Hematopoietic multipotent progenitor cell treated with erythropoietin and hydrocortisone succinate and interleukin-3 and kit ligand, for 17 days (in vitro differentiated cells): ENCODE measurements at regions not wholly inside any gene's neighbourhood (a gene's known extent, or its start where the extent isn't known, plus 50 kb on each side); places are given as distances from the start of the nearest gene placed in this dataset.
"Not testable (repeated sequence)": the region's sequence is repeated elsewhere in the genome, so short reads cannot be mapped to it uniquely, and the experiment has no call there.

Experiments used
- DNase-seq: peaks from one replicate; pipeline ENCODE4 v3.0.0-alpha.2; 2015; ENCODE audit warnings: low spot score

GRCh38 chr9:90062982-90063381, 458.2 kb downstream of the GADD45G start:
- DNase-seq: no peak

DNA sequence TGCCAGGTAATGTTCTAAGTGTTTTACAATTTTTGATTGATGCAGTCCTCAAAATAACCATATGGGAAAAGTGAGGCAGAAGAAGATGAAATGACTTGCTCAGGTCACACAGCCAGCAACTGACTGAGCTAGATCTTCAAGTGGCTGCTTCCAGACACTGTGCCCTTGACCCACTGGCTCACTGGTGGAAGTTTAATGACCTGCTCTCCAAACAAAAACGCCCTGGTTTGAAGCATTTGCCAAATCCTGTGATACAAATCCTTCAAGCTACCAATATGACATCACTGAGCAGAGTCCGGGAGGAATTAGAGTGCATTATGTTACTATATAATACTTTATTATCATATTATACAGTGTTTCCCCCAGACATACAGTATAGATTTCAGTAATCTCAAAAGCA, 459.4 kb downstream of the GADD45G start:
- DNase-seq: no peak

DNA sequence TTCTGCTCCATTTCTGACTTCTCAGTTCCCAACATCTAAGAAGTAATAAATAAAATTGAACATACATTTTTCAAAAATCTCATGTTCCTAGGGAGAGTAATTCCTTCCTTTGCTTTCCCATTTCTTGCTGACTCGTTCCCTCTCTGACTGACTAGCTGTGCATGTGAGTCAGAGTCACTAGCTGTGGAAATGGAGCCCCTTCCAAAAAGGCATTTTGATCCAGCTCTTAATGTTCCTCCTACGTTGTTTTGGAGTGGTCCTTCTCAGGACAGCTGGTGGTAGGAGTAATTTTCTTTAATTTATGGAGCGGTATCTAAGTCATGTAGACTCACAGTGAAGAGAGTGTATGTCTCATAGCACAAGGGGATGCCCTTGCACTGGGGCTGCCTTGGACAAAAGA, 460.2 kb downstream of the GADD45G start:
- no peak for DNase-seq

DNA sequence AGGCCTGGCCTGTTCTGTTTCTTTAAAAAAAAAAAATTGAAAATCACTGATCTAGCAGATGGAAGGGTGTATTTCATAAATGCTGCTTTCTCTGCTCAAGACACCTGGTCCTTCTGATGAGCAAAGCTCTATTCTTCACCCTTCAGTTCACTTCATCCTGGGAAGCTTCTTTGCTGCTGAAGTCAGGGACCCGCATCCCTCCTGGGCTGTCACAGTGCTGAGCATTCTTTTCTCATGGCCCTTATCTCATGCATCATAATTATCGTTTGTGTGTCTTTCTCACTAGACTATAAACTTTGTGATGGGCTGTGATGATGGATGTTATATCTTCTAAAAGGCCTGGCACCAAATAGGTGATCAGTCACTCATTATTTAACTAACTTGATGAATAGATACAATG, 461.0 kb downstream of the GADD45G start:
- DNase-seq: no peak

GRCh38 chr9:90069085-90069484, 464.3 kb downstream of the GADD45G start:
- DNase-seq: no peak

DNA sequence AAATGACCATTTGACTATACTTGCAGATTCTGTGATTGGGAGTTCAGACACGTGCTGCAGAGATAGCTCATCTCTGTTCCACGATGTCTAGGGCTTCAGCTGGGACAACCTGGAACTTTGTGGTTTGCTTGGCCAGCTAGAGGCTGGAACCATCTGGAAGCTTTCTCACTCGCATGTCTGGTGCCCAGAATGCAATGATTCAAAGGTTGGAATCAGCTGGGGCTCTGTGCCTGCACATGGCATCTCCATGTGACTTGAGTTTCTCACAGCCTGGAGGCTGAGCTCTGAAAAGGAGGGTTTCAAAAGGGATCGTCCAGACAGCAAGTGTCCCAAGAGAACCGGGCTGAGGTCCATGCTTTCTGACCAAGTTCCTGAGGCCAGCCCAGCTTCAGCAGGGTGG, 465.2 kb downstream of the GADD45G start:
- DNase-seq: no peak

DNA sequence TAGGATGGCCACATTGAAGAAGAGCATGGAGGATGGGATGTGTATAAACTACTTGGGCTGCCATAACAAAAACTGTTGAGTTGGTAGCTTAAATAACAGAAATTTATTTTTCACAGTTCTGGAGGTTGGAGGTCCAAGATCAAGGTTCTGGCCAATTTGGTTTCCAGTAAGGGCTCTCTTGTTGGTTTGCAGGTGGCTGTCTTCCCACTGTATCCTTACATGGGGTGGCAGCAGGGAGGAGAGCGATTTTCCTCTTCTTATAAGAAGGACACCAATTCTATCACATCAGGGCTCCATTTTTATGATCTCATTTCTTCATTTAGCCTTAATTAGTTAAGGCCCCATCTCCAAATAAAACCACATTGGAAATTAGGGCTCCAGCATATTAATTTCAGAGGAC, 465.7 kb downstream of the GADD45G start:
- no peak for DNase-seq

- no peak for DNase-seq
Observed at GRCh38 chr9:90070931-90071660, 466.3 kb downstream of the GADD45G start.

- DNase-seq: no peak
Observed at GRCh38 chr9:90073186-90073945, 468.6 kb downstream of the GADD45G start.

DNA sequence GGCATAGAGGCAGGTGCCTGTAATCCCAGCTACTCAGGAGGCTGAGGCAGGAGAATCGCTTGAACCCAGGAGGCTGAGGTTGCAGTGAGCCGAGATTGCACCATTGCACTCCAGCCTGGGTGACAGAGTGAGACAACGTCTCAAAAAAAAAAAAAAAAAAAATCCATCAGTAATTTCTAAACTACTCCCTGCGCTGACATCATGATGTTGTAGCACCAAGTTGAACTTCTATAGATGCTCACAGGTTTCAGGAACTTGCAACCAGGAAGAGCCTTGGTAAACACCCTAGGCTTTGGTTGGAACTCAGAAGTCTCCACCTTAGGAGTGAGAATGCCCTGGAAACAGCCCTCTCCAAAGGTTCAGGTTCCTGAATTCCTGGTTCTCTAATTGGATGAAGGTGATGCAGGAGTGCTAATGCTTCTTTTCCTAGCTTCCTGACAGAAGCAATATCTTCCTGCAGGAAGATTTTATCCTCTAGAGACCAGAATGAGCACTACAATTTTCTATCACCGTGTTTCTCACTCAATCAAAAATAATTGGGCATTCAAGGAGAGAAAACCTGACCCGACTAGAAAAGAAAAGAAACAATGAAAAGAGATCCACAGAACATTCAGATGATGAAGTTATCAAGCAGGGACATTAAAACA, 469.6 kb downstream of the GADD45G start:
- no peak for DNase-seq

DNA sequence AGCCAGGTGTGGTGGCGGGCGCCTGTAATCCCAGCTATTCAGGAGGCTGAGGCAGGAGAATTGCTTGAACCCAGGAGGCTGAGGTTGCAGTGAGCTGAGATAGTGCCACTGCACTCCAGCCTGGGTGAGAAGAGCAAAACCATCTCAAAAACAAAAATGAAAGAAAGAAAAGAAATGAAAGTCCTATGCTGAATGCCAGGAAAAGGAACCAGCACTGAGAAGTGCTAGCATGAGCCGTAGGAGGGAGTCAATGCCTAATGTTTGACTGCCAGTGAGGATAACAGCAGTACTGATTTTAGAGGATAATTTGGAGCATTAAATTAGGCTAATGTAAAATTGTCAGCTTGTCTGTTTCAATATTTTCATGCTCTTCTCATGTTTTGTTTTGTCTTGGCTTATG, 472.8 kb downstream of the GADD45G start:
- not testable (repeated sequence) for DNase-seq

DNA sequence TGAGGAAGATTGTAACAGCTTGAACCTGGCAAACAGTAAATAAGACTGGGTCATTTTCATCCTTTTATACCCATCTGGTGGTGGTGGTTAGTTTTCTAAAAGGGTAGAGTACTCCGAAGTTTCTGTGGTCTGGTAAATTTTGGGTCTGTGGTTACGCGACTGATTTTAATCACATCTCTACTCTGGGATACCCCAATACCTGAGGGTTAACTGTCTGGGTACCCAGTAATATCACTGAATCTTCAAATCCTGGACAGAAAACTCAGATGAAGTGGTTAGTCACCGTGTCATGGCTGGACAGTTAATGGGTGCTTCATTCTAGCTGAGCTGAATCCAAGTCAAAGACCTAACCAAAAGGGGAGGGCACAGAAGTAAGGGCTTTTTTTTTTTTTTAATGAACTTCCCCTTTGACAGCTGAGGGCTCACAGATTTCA, 474.2 kb downstream of the GADD45G start:
- no peak for DNase-seq

- DNase-seq: no peak
Observed at GRCh38 chr9:90085633-90086032, 480.8 kb downstream of the GADD45G start.

- DNase-seq: no peak
Observed at GRCh38 chr9:90086101-90086511, 481.3 kb downstream of the GADD45G start.

- DNase-seq: no peak
Observed at GRCh38 chr9:90088434-90088833, 483.6 kb downstream of the GADD45G start.

DNA sequence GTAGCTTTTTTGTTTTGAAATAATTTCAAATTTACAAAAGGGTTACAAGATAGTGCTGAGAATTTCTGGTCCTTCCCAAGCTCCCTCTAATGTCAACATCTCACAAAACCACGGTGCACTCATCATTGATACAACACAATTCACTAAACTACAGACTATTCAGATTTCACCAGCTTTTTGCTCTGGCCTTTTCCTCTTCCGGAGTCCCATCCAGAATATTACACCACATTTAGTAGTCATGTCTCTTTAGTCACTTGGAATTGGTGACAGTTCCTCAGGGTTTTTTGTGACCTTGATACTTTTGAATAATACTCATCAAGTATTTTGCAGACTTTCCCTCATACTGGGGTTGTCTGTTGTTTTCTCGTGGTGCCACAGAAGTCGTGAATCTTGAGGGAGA, 484.0 kb downstream of the GADD45G start:
- DNase-seq: no peak

DNA sequence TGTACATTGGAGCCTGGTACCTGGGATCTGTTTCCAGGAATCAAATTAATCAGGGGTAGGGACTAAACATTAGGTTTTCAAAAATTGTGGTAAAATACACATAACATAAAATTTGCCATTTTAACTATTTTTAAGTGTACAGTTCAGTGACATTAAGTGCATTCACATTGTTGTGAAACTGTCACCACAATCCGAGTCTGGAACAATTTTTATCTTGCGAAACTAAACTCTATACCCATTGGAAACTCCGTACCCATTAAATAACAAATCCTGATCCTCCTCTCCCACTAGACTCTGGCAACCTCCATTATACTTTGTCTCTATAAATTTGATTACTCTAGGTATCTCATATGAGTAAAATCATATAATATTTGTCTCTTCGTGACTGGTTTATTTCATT, 486.2 kb downstream of the GADD45G start:
- DNase-seq: no peak

DNA sequence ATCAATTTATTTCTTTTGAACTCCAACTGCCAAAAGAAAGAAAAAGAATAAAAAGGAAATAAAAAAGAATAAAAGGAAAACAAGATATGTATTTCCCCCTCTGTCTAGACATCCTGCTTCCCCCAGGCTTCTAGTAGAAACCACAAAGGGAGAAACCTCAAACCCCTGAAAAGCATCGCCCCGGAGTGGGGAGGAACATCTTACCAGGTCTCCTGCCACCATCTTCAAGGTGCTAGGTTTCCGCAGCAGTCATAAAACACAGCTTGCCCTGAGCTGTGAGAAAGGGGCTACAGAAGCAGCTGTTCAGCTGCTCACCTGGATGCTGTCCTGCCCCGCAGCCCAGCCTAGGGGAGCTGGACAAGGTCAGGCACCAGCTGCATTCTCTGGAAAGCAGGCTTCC, 487.7 kb downstream of the GADD45G start:
- no peak for DNase-seq

DNA sequence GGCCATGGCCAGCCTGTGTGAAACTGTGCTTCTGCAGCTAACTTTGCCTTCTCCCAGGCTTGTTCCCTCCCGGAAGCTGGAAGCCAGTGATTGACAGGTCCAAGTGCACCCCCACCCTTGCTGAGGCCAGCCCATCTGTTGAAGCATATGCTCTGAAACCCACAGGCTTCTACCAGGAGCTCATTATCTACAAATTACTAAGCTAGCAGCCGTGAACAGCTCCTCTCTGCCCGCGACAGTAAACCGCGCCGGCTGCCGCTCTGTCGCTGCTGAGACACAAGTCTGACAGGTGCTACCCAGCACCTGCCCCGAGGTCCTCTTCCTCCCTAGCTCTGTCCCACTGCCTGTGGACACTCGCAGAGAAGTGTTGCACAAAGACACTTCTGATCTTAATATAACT, 490.9 kb downstream of the GADD45G start:
- DNase-seq: no peak

DNA sequence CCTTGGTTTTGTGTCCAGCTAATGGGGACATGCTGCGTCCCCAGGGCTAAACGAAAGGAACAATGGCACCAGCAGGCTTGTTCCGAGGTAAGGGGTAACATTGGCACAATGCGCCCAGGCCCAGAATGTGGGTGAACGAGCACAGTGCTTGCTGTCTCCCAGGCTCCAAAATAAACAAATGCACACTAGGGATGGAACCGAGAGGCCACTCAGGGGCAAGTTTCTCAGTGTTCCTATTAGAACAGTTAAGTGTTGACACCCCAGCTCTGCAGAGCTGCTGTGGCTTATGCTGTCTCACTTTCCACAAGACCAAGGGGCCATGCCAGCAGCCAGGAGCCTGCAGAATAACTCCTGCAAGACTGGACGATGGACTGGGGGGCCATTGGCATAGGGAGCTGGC, 492.4 kb downstream of the GADD45G start:
- DNase-seq: no peak

- DNase-seq: no peak
Observed at GRCh38 chr9:90098408-90098807, 493.6 kb downstream of the GADD45G start.

GRCh38 chr9:90099262-90099963, 494.6 kb downstream of the GADD45G start:
- no peak for DNase-seq

GRCh38 chr9:90100014-90100413, 495.2 kb downstream of the GADD45G start:
- no peak for DNase-seq
